TTC549 (cell line): ENCODE measurements at regions not wholly inside any gene's neighbourhood (a gene's known extent, or its start where the extent isn't known, plus 50 kb on each side); places are given as distances from the start of the nearest gene placed in this dataset.

Experiments
- FAIRE-seq: peaks from 2 replicates; lab custom pipeline; 2012; peaks lifted over from hg19 to GRCh38; lab: Jason Lieb, UNC

- no peak for FAIRE-seq
Observed at GRCh38 chr6:100176951-100177710, 183.1 kb upstream of the MCHR2 start.

- FAIRE-seq = no peak
Observed at GRCh38 chr6:100176311-100176950, 182.4 kb upstream of the MCHR2 start.

GRCh38 chr6:100175814-100176310 is 181.8 kb upstream of the MCHR2 start:
- no peak for FAIRE-seq

GRCh38 chr6:100173211-100173610 is 179.2 kb upstream of the MCHR2 start:
- no peak for FAIRE-seq

GRCh38 chr6:100172322-100172713 is 178.3 kb upstream of the MCHR2 start:
- no peak for FAIRE-seq

- no peak for FAIRE-seq
Observed at GRCh38 chr6:100171533-100172321, 177.7 kb upstream of the MCHR2 start.

- no peak for FAIRE-seq
Observed at GRCh38 chr6:100168148-100168547, 174.1 kb upstream of the MCHR2 start.

- FAIRE-seq = no peak
Observed at GRCh38 chr6:100167585-100167984, 173.6 kb upstream of the MCHR2 start.

GRCh38 chr6:100166956-100167355 is 172.9 kb upstream of the MCHR2 start:
- no peak for FAIRE-seq

- FAIRE-seq = no peak
Observed at GRCh38 chr6:100165442-100165841, 171.4 kb upstream of the MCHR2 start.

GRCh38 chr6:100163035-100163434 is 169.0 kb upstream of the MCHR2 start:
- no peak for FAIRE-seq

- no peak for FAIRE-seq
Observed at GRCh38 chr6:100161782-100162365, 167.9 kb upstream of the MCHR2 start.

- FAIRE-seq = no peak
Observed at GRCh38 chr6:100160930-100161329, 166.9 kb upstream of the MCHR2 start.

- FAIRE-seq = no peak
Observed at GRCh38 chr6:100155141-100155540, 161.1 kb upstream of the MCHR2 start.

- no peak for FAIRE-seq
Observed at GRCh38 chr6:100153636-100154275, 159.7 kb upstream of the MCHR2 start.

- FAIRE-seq = no peak
Observed at GRCh38 chr6:100152201-100152600, 158.2 kb upstream of the MCHR2 start.

GRCh38 chr6:100144991-100145390 is 151.0 kb upstream of the MCHR2 start:
- no peak for FAIRE-seq

GRCh38 chr6:100138346-100139022 is 144.5 kb upstream of the MCHR2 start:
- FAIRE-seq = no peak

GRCh38 chr6:100137759-100138158 is 143.7 kb upstream of the MCHR2 start:
- no peak for FAIRE-seq

- no peak for FAIRE-seq
Observed at GRCh38 chr6:100136590-100136989, 142.6 kb upstream of the MCHR2 start.

- FAIRE-seq = no peak
Observed at GRCh38 chr6:100135977-100136376, 142.0 kb upstream of the MCHR2 start.

GRCh38 chr6:100134703-100135102 is 140.7 kb upstream of the MCHR2 start:
- FAIRE-seq = no peak
